MM.1S (cell line): ENCODE measurements at regions not wholly inside any gene's neighbourhood (a gene's known extent, or its start where the extent isn't known, plus 50 kb on each side); places are given as distances from the start of the nearest gene placed in this dataset.

Experiments used
- DNase-seq: peaks from one replicate; pipeline ENCODE4 v3.0.0-alpha.2; 2015
- H2AFZ ChIP-seq: fragments of 300-600 bp; sonication (generic); 2 replicates; pipeline ENCODE4 v1.6.0; 2016; ENCODE audit warnings: antibody characterized with exemption, low read length
- H3F3A ChIP-seq: fragments of 300-600 bp; sonication (generic); 2 replicates; pipeline ENCODE4 v1.6.1; 2016; ENCODE audit warnings: mild to moderate bottlenecking, antibody characterized with exemption, low read length, moderate library complexity, mixed read lengths; ENCODE audit not compliant: insufficient read depth
- H3K27ac ChIP-seq: fragments of 300-600 bp; sonication (generic); 2 replicates; pipeline ENCODE4 v1.5.1; 2016; ENCODE audit warnings: mild to moderate bottlenecking, low read length
- H3K27me3 ChIP-seq: fragments of 300-600 bp; sonication (generic); replicated peaks from 2 replicates; pipeline ENCODE4 v1.6.0; 2016; ENCODE audit warnings: low read length; ENCODE audit not compliant: insufficient read depth
- H3K36me3 ChIP-seq: fragments of 300-600 bp; sonication (generic); replicated peaks from 2 replicates; pipeline ENCODE4 v1.6.1; 2016; ENCODE audit warnings: mild to moderate bottlenecking, low read length, mixed read lengths; ENCODE audit not compliant: insufficient read depth
- H3K4me1 ChIP-seq: fragments of 300-600 bp; sonication (generic); 2 replicates; pipeline ENCODE4 v1.6.1; 2016; ENCODE audit warnings: low read length, mixed read lengths
- H3K4me2 ChIP-seq: fragments of 300-600 bp; sonication (generic); 2 replicates; pipeline ENCODE4 v1.6.0; 2016; ENCODE audit warnings: low read depth, low read length
- H3K4me3 ChIP-seq: fragments of 300-600 bp; sonication (generic); 2 replicates; pipeline ENCODE4 v1.5.1; 2016; ENCODE audit warnings: low read length, mixed read lengths
- H3K79me2 ChIP-seq: fragments of 300-600 bp; sonication (generic); 2 replicates; pipeline ENCODE4 v1.6.1; 2016; ENCODE audit warnings: mixed run types, low read length, mixed read lengths
- H3K9ac ChIP-seq: fragments of 300-600 bp; sonication (generic); 2 replicates; pipeline ENCODE4 v1.6.1; 2016; ENCODE audit warnings: low read length, mixed read lengths
- H3K9me2 ChIP-seq: fragments of 300-600 bp; sonication (generic); replicated peaks from 2 replicates; pipeline ENCODE4 v1.6.1; 2016; ENCODE audit warnings: mild to moderate bottlenecking, low read length, mixed read lengths; ENCODE audit not compliant: insufficient read depth
- H3K9me3 ChIP-seq: fragments of 300-600 bp; sonication (generic); replicated peaks from 2 replicates; pipeline ENCODE4 v1.6.1; 2016; ENCODE audit warnings: mild to moderate bottlenecking, low read length, mixed read lengths; ENCODE audit not compliant: insufficient read depth
- H4K20me1 ChIP-seq: fragments of 300-600 bp; sonication (generic); 2 replicates; pipeline ENCODE4 v1.6.1; 2016; ENCODE audit warnings: mild to moderate bottlenecking, low read length, moderate library complexity, mixed read lengths; ENCODE audit not compliant: insufficient read depth
- EZH2 ChIP-seq: fragments of 300-600 bp; sonication (generic); optimal IDR thresholded peaks from 2 replicates; pipeline ENCODE3; 2017; ENCODE audit warnings: low read depth, mild to moderate bottlenecking, antibody characterized with exemption, low read length, mixed read lengths
- EZH2phosphoT487 ChIP-seq: fragments of 300-600 bp; sonication (generic); IDR thresholded peaks from 2 replicates; pipeline ENCODE4 v1.6.1; 2018; ENCODE audit warnings: antibody characterized with exemption, low read length
- TF ChIP-seq, protein P1 (sequence below): fragments of 300-600 bp; sonication (generic); IDR thresholded peaks from 2 replicates; pipeline ENCODE4 v1.5.1; 2016; ENCODE audit warnings: antibody characterized with exemption, low read length, mixed read lengths

DNA sequence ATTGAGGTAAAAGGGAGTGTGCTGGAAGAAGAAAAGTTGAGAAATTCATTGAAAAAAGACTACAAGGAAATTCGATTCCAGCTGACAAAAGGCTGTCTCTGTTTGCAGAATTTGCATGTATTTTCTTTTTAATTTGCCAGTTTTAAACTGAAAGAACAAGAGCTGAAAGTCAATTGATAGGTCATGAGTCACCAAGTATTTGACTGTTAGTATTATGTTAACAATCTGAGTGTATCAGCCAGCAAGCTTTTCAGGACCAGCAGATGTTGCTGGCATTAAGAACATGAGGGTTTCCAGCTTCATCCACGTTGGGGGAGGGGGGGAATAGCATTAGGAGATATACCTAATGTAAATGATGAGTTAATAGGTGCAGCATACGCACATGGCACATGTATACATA is 726.7 kb downstream of the METTL15 start:
- H3K27ac ChIP-seq = no peak overlapping the region

DNA sequence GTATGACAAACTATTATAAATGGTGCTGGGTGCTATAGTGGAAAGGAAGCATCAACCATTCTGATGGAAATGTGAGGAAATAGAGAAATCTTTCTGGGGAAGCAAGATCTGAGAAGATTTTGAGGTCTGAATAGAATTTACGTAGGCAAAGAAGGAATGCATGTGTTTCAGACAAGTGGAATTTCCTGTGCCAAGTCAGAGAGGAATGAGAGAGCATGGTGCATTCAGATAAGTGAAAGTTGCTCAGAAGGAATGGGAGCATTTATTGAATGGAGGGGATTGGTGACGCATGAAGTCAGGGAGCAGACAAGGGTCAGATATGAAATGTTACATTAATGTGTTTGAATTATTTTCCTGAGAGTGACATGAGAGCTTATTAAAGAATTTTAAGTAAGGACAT is 725.5 kb downstream of the METTL15 start:
- Histone ChIP-seq H3K9me3 (no peaks in the 10 kb centered on the region), H3K27ac (no peak overlapping the region), H3K27me3 (no peaks in the 10 kb centered on the region), H3K4me2 (no peak overlapping the region), H2AFZ (no peak overlapping the region), H3K9ac (no peak overlapping the region), H3K4me3 (no peak overlapping the region), H3F3A (no peaks in the 10 kb centered on the region), H4K20me1 (no peaks in the 10 kb centered on the region), H3K4me1 (no peaks in the 10 kb centered on the region), H3K9me2 (no peaks in the 10 kb centered on the region), H3K79me2 (no peaks in the 10 kb centered on the region), H3K36me3 (no peaks in the 10 kb centered on the region)
- DNase-seq = no peak
- TF ChIP-seq, protein P1, sequence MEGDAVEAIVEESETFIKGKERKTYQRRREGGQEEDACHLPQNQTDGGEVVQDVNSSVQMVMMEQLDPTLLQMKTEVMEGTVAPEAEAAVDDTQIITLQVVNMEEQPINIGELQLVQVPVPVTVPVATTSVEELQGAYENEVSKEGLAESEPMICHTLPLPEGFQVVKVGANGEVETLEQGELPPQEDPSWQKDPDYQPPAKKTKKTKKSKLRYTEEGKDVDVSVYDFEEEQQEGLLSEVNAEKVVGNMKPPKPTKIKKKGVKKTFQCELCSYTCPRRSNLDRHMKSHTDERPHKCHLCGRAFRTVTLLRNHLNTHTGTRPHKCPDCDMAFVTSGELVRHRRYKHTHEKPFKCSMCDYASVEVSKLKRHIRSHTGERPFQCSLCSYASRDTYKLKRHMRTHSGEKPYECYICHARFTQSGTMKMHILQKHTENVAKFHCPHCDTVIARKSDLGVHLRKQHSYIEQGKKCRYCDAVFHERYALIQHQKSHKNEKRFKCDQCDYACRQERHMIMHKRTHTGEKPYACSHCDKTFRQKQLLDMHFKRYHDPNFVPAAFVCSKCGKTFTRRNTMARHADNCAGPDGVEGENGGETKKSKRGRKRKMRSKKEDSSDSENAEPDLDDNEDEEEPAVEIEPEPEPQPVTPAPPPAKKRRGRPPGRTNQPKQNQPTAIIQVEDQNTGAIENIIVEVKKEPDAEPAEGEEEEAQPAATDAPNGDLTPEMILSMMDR = no peak
- TF ChIP-seq EZH2 (no peak), EZH2phosphoT487 (no peak)

More for the DNA sequence above, 726.7 kb downstream of the METTL15 start:
- DNase-seq = no peak
- no peaks in the 10 kb centered on the region for H3K36me3 ChIP-seq
- TF ChIP-seq EZH2 = no peak
- TF ChIP-seq EZH2phosphoT487 = no peak
- TF ChIP-seq, protein P1 = no peak
- no peaks in the 10 kb centered on the region for H3K4me1 ChIP-seq
- no peaks in the 10 kb centered on the region for H3F3A ChIP-seq
- no peaks in the 10 kb centered on the region for H3K9me3 ChIP-seq
- no peak overlapping the region for H2AFZ ChIP-seq
- H3K9ac ChIP-seq = no peak overlapping the region
- H3K4me3 ChIP-seq = no peak overlapping the region
- no peaks in the 10 kb centered on the region for H3K79me2 ChIP-seq
- H3K4me2 ChIP-seq = no peak overlapping the region
- no peaks in the 10 kb centered on the region for H3K27me3 ChIP-seq
- H4K20me1 ChIP-seq = no peaks in the 10 kb centered on the region
- no peaks in the 10 kb centered on the region for H3K9me2 ChIP-seq

DNA sequence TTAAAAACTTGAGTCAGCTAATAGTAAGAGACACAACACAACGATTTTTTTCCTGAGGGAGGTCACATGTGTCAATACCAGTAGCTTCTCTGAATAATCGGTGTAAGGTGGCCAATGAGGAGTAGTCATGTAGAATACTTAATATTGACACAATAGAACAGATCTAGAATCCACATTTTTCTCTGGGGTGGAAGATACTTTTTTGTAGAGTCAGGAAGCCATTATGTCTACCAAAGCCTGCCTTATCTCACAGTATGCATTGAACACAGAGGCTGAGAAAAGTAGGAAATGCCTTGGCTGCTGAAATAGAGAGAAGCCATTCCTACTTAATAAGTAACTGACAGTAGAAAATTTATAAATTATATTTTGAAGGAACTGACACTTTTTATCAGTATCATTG is 725.0 kb downstream of the METTL15 start:
- no peak overlapping the region for H3K4me3 ChIP-seq
- H3K27me3 ChIP-seq = no peaks in the 10 kb centered on the region
- no peak overlapping the region for H3K27ac ChIP-seq
- DNase-seq = no peak
- no peaks in the 10 kb centered on the region for H3K4me1 ChIP-seq
- no peaks in the 10 kb centered on the region for H3K79me2 ChIP-seq
- no peaks in the 10 kb centered on the region for H3K9me3 ChIP-seq
- H3K4me2 ChIP-seq = no peak overlapping the region
- no peaks in the 10 kb centered on the region for H3F3A ChIP-seq
- H3K36me3 ChIP-seq = no peaks in the 10 kb centered on the region
- no peak overlapping the region for H2AFZ ChIP-seq
- no peak overlapping the region for H3K9ac ChIP-seq
- TF ChIP-seq, protein P1 = no peak
- no peak for TF ChIP-seq EZH2phosphoT487
- no peak for TF ChIP-seq EZH2
- H4K20me1 ChIP-seq = no peaks in the 10 kb centered on the region
- no peaks in the 10 kb centered on the region for H3K9me2 ChIP-seq
